Osteoblast (primary cell): ENCODE measurements at regions not wholly inside any gene's neighbourhood (a gene's known extent, or its start where the extent isn't known, plus 50 kb on each side); places are given as distances from the start of the nearest gene placed in this dataset.

Source experiments
- DNase-seq: peaks from one replicate; pipeline ENCODE4 v3.0.0; 2011; ENCODE audit warnings: low spot score, mixed read lengths; ENCODE audit not compliant: insufficient read length; ENCODE audit errors: missing footprints
- H2AFZ ChIP-seq: 2 replicates; pipeline ENCODE4 v1.6.0; 2011; ENCODE audit warnings: mild to moderate bottlenecking, low read length
- H3K27ac ChIP-seq: 2 replicates; pipeline ENCODE4 v1.5.1; 2011; ENCODE audit warnings: mild to moderate bottlenecking, low read depth, low read length, moderate library complexity
- H3K27me3 ChIP-seq: 2 replicates; pipeline ENCODE4 v1.6.0; 2012; ENCODE audit warnings: mild to moderate bottlenecking, control low read depth, inconsistent platforms, low read length, moderate library complexity; ENCODE audit not compliant: insufficient read depth
- H3K36me3 ChIP-seq: 2 replicates; pipeline ENCODE4 v1.5.1; 2011; ENCODE audit warnings: mild to moderate bottlenecking, low read length, control low read depth, moderate library complexity; ENCODE audit not compliant: insufficient read depth
- H3K4me1 ChIP-seq: 2 replicates; pipeline ENCODE4 v1.5.1; 2011; ENCODE audit warnings: mild to moderate bottlenecking, low read length, control low read depth, moderate library complexity; ENCODE audit not compliant: insufficient read depth
- H3K4me2 ChIP-seq: 2 replicates; pipeline ENCODE4 v1.6.0; 2011; ENCODE audit warnings: mild to moderate bottlenecking, low read length; ENCODE audit not compliant: insufficient read depth
- H3K4me3 ChIP-seq: fragments of 200-600 bp; sonication (generic); 3 replicates; pipeline ENCODE4 v1.5.1; 2012; ENCODE audit warnings: mild to moderate bottlenecking, low read length, inconsistent platforms; ENCODE audit not compliant: insufficient read depth
- H3K79me2 ChIP-seq: 2 replicates; pipeline ENCODE4 v1.6.0; 2012; ENCODE audit warnings: mild to moderate bottlenecking, low read length, control low read depth, inconsistent platforms; ENCODE audit not compliant: insufficient read depth
- H3K9me3 ChIP-seq: 2 replicates; pipeline ENCODE4 v1.5.1; 2011; ENCODE audit warnings: low read depth, low read length, control low read depth
- H4K20me1 ChIP-seq: 2 replicates; pipeline ENCODE4 v1.6.0; 2012; ENCODE audit warnings: mild to moderate bottlenecking, low read length, control low read depth; ENCODE audit not compliant: insufficient read depth
- CTCF ChIP-seq: IDR thresholded peaks from 2 replicates; pipeline ENCODE4 v1.5.1; 2011; ENCODE audit warnings: mild to moderate bottlenecking, low read depth, low read length, moderate library complexity; ENCODE audit errors: extremely low read depth

- Histone ChIP-seq H3K27ac (no peak overlapping the region), H3K36me3 (no peaks in the 10 kb centered on the region), H3K27me3 (no peaks in the 10 kb centered on the region), H3K79me2 (no peaks in the 10 kb centered on the region), H3K4me2 (no peak overlapping the region), H3K4me1 (no peaks in the 10 kb centered on the region), H4K20me1 (no peaks in the 10 kb centered on the region), H3K9me3 (peaks cover 6% of the 10 kb centered on the region), H2AFZ (no peak overlapping the region), H3K4me3 (no peak overlapping the region)
- TF ChIP-seq CTCF = no peak
- DNase-seq = no peak
These were observed 123.4 kb upstream of the CADM2 start for GRCh38 chr3:84835366-84835765.

GRCh38 chr3:84836961-84837360, 121.8 kb upstream of the CADM2 start:
- H3K9me3 ChIP-seq = peaks cover 6% of the 10 kb centered on the region
- H3K27me3 ChIP-seq = no peaks in the 10 kb centered on the region
- TF ChIP-seq CTCF = no peak
- no peaks in the 10 kb centered on the region for H3K4me1 ChIP-seq
- no peak overlapping the region for H3K4me2 ChIP-seq
- H3K4me3 ChIP-seq = no peak overlapping the region
- DNase-seq = no peak
- H3K36me3 ChIP-seq = no peaks in the 10 kb centered on the region
- H3K27ac ChIP-seq = no peak overlapping the region
- H3K79me2 ChIP-seq = no peaks in the 10 kb centered on the region
- H2AFZ ChIP-seq = no peak overlapping the region
- H4K20me1 ChIP-seq = no peaks in the 10 kb centered on the region

- no peak overlapping the region for H3K4me2 ChIP-seq
- no peaks in the 10 kb centered on the region for H3K79me2 ChIP-seq
- no peak overlapping the region for H3K4me3 ChIP-seq
- no peaks in the 10 kb centered on the region for H3K9me3 ChIP-seq
- H3K27ac ChIP-seq = no peak overlapping the region
- H4K20me1 ChIP-seq = no peaks in the 10 kb centered on the region
- DNase-seq = no peak
- no peaks in the 10 kb centered on the region for H3K36me3 ChIP-seq
- no peaks in the 10 kb centered on the region for H3K4me1 ChIP-seq
- H3K27me3 ChIP-seq = no peaks in the 10 kb centered on the region
- no peak for TF ChIP-seq CTCF
- no peak overlapping the region for H2AFZ ChIP-seq
These were observed 81.7 kb upstream of the CADM2 start for GRCh38 chr3:84877092-84877491.

- no peak overlapping the region for H3K27ac ChIP-seq
- H3K4me2 ChIP-seq = no peak overlapping the region
- no peaks in the 10 kb centered on the region for H3K27me3 ChIP-seq
- no peak overlapping the region for H3K4me3 ChIP-seq
- H3K79me2 ChIP-seq = no peaks in the 10 kb centered on the region
- no peaks in the 10 kb centered on the region for H4K20me1 ChIP-seq
- no peak for TF ChIP-seq CTCF
- no peaks in the 10 kb centered on the region for H3K36me3 ChIP-seq
- no peak for DNase-seq
- H3K9me3 ChIP-seq = no peaks in the 10 kb centered on the region
- no peaks in the 10 kb centered on the region for H3K4me1 ChIP-seq
- H2AFZ ChIP-seq = no peak overlapping the region
These were observed 77.5 kb upstream of the CADM2 start for GRCh38 chr3:84881288-84881687.
